ENCODE measurements at regions not wholly inside any gene's neighbourhood (a gene's known extent, or its start where the extent isn't known, plus 50 kb on each side); places are given as distances from the start of the nearest gene placed in this dataset.

GRCh38 chr4:15286041-15286440 lies 141.8 kb upstream of the C1QTNF7 start:
- no peak for DNase-seq (ENCODE audit: low read depth in 2 of 2)

GRCh38 chr4:15291122-15291521 lies 136.7 kb upstream of the C1QTNF7 start:
- DNase-seq (ENCODE audit: low read depth in 2 of 2), result no peak

- no peak for DNase-seq (ENCODE audit: low read depth in 2 of 2)
Measured at GRCh38 chr4:15293711-15294110, 134.1 kb upstream of the C1QTNF7 start.

- no peak for DNase-seq (ENCODE audit: low read depth in 2 of 2)
Measured at GRCh38 chr4:15294202-15294601, 133.6 kb upstream of the C1QTNF7 start.

DNA sequence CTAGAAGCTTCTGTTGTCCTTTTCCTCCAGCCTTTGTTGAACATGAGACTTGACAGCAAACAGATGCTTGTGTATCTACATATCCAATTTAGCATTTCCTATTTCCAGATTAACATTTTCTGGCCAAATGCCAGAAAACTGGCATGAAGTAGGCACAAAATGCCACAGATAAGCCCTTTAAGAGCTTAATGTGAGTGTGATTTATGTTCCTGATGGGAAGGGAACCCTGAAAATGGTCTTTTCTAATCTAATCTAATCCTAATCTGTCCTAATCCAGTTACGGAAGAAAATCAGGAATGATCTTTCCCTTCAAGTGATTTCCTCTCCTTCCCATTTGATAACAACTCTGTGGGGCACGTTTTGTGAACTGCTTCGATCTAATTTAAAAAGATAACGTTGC lies 133.0 kb upstream of the C1QTNF7 start:
- DNase-seq (ENCODE audit: low read depth in 2 of 2), result no peak

DNA sequence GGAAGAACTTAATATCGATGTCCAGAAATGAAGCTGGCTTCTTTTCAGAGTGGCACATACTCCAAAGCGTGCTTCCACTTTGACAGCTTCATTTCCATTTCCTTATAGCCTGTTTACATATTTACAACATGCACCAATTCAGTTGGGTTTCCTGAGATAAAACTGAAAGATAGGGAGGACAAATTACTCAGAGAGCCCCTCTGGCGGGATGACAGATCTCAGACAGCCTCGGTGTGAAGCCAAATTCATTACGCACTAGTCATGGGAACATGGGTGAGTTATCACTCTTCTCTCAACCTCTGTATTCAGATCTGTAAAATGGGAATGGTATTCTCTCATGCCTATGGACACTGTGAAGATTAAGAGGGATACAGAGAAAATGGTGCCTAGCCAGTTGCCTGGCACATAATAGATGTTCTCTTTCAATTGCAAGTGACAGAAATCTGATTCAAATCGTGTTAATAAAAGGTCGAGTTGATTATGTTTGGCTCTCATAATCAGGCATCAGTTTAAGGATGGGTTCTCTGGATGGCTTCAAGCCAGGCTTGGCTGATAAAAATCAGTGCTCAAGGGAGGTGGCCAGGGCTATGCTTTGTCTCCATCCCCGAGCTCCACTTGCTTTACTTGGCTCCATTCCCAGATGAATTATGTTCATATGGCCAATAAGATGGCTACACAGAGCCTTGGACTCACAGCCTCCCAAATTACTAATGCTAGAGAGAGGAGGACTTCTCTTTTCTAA lies 132.2 kb upstream of the C1QTNF7 start:
- DNase-seq (ENCODE audit: low read depth in 2 of 2), result no peak

GRCh38 chr4:15297344-15297743 lies 130.5 kb upstream of the C1QTNF7 start:
- no peak for DNase-seq (ENCODE audit: low read depth in 2 of 2)

DNA sequence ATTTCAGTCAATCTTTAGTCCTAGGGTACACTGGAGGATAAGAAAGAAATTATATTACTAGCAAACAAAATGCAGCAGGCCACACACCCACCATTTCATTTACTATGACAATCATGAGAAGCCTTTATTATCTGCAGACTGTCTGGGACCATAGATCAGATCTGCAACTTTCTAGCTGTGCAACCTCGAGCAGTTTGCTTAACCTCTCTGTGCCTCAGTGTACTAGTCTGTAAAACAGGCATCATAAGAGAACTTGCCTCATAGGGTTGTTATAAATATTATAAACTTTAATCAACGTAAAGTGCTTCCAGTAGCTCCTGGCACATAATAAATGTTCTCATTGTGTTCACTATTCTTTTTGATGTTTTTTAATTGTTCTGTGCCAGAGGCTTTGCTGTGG lies 128.2 kb upstream of the C1QTNF7 start:
- DNase-seq (ENCODE audit: low read depth in 2 of 2), result no peak

DNA sequence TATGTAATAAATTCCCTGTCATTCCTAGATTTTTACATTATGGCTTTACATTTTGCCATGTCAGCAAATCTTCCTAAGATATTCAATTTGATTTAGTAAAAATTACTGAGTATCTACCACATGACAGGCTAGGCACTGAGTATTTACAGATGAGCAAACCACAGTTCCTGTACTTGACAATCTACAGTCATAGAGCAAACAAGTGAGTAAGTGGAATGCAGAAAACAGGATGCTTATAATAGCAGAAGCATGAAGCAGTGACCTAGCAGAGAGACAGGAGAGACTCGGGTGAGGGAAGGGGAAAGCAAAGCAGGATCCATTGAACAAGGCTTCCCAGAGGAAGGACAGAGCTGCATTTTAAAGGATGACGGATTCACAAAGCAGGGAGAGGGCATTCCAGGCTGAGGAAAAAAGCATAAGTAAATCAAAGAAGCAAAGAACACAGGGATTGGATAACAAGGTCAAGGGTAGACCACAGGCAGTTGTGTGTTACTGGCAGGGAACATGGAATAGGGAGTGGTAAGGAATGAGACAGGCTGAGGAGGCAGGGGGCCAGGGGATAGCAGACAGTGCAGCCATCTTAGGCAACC lies 124.7 kb upstream of the C1QTNF7 start:
- DNase-seq (ENCODE audit: low read depth in 2 of 2), result no peak

DNA sequence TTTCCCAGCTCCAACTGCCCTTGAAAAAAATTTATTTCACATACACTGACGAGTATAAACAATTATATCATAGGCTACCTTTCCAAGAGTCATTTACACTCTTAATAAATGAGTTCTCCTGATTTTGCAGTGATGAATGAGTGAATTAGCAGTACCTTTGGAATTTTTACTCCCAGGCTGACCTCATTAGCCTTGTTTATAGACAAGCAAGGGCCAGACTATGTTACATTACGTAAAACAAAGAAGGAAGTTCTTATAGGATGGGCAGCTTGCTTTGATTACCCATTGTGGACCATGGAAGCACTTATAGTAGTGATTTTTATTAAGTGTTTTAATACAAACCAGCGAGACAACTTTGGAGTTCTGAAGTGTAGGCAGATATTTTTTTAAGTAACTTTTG lies 112.9 kb upstream of the C1QTNF7 start:
- DNase-seq (ENCODE audit: low read depth in 2 of 2), result no peak

- no peak for DNase-seq (ENCODE audit: low read depth in 2 of 2)
Measured at GRCh38 chr4:15317246-15317645, 110.6 kb upstream of the C1QTNF7 start.

- DNase-seq (ENCODE audit: low read depth in 2 of 2), result no peak
Measured at GRCh38 chr4:15318621-15319348, 109.0 kb upstream of the C1QTNF7 start.

DNA sequence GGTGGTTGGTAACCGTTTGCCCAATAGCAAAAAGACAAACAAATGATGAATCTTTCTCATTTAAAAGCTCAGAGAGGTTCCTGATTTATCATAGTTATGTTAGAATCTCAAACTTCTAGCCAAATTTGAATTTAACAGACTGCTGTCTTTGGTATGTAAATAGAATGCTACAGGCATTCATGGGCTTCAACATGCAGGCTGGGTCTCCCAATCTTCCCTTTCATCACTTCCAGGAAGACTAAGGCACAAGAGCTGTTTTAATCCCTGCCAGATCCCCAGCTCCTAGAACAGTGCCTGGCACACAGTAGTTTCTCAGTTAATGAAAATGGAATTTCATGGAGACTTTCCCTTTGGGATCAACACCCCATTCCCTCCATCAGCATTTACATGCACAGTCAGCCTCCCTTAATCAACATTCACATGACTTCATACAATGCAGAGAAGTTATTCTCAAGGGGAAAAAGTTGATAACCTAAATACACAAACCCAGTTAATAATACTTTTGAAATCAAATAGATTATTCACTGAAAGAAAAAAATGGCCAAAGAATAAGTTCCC lies 107.6 kb upstream of the C1QTNF7 start:
- no peak for DNase-seq (ENCODE audit: low read depth in 2 of 2)

- DNase-seq (ENCODE audit: low read depth in 2 of 2), result no peak
Measured at GRCh38 chr4:15322006-15322405, 105.8 kb upstream of the C1QTNF7 start.

GRCh38 chr4:15325987-15326386 lies 101.8 kb upstream of the C1QTNF7 start:
- DNase-seq (ENCODE audit: low read depth in 2 of 2), result no peak

GRCh38 chr4:15327311-15328298 lies 100.2 kb upstream of the C1QTNF7 start:
- DNase-seq (ENCODE audit: low read depth in 2 of 2), result no peak

DNA sequence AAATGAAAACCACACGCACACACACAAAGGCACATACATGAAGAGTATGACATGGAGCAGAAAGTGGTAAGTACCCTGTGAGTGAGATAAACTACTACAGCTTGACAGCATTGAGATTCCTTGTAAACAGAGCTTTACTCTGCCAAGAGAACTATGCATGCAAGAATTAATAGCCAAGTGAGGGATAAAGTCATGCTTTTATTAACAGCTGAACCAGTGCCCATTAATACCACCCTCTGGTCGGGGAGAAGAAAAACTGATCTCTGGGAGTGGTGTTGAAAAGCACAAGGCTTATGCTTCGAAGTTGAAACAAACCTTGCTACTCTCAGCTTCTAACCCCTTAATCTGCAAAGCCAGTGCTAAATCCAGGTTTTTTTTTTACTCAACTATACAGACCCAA lies 95.9 kb upstream of the C1QTNF7 start:
- no peak for DNase-seq (ENCODE audit: low read depth in 2 of 2)

- no peak for DNase-seq (ENCODE audit: low read depth in 2 of 2)
Measured at GRCh38 chr4:15332377-15332776, 95.5 kb upstream of the C1QTNF7 start.

DNA sequence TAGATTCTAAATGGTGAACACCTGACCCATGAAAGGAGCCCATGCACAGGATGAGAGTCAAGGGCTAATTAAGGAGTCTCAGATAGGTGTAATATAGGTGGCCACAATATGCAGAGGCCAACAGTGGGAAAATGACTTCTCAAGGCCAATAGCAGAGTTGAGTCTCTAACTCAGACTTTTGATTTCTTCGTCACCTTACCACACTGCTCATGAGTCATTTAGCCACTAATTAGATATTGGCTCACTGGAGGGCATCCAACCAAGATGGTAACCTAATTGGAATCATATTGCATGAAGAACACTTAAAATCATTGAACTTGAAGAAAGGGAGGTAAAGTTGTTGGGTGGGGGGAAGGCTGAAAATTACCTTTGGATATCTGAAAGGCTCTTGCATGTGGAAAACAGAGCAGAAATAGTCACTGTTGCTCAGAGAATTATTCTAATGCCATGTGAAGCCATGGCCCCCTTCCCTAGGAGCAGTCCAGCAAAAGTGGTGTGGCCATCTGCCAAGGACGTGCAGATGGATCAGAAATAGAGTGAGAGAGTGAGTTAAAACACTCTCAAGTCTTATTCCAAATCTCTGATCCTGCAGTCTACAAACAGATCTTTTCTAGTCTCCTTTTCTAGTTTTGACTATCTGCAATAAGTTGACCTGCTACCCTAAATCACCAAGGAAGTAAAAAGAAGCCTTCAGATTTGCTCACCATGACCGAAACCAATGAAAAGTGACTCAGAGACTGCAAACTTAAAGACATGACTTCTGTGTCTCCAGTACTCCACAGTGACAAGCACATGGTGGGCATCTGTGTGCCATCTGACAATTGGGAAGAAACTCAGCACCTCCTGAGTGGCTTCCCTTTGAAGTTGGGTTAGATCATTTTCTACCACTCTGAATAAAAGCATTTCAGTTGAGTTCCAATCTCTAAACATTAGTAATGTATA lies 93.9 kb upstream of the C1QTNF7 start:
- DNase-seq (ENCODE audit: low read depth in 2 of 2), result no peak

GRCh38 chr4:15336410-15337167 lies 91.2 kb upstream of the C1QTNF7 start:
- DNase-seq (ENCODE audit: low read depth in 2 of 2), result no peak
